HUES48 (cell line): ENCODE measurements at regions not wholly inside any gene's neighbourhood (a gene's known extent, or its start where the extent isn't known, plus 50 kb on each side); places are given as distances from the start of the nearest gene placed in this dataset.

Experiments used
- H3K27ac ChIP-seq: one replicate; pipeline ENCODE4 v1.7.0; 2013; ENCODE audit warnings: low read depth, low read length, inconsistent platforms
- H3K27me3 ChIP-seq: 2 replicates; pipeline ENCODE4 v1.6.1; 2013; ENCODE audit warnings: mild to moderate bottlenecking, low read length; ENCODE audit not compliant: control insufficient read depth, insufficient read depth
- H3K36me3 ChIP-seq: 2 replicates; pipeline ENCODE4 v1.6.1; 2013; ENCODE audit warnings: low read length; ENCODE audit not compliant: control insufficient read depth, insufficient read depth
- H3K4me1 ChIP-seq: 2 replicates; pipeline ENCODE4 v1.6.1; 2013; ENCODE audit warnings: mild to moderate bottlenecking, low read length; ENCODE audit not compliant: control insufficient read depth, insufficient read depth
- H3K4me3 ChIP-seq: 2 replicates; pipeline ENCODE4 v1.5.1; 2013; ENCODE audit warnings: mild to moderate bottlenecking, low read depth, low read length
- H3K9ac ChIP-seq: 2 replicates; pipeline ENCODE4 v1.6.1; 2013; ENCODE audit warnings: mild to moderate bottlenecking, low read depth, low read length, moderate library complexity
- H3K9me3 ChIP-seq: 2 replicates; pipeline ENCODE4 v1.6.1; 2013; ENCODE audit warnings: low read length; ENCODE audit not compliant: control insufficient read depth, insufficient read depth

DNA sequence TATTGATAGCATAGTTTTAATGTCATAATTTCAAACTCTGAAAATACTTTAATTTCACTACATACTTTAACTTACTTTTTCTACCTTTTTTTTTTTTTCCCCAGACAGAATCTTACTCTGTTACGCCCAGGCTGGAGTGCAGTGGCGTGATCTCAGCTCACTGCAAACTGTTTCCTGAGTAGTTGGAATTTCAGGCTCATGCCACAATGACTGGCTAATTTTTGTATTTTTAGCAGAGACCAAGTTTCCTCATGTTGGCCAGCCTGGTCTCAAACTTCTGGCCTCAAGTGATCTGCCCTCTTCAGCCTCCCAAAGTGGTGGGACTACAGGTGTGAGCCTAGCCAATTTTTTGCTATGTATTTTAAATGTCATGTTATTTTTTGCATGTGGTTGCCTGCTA is 741.6 kb downstream of the TRAM1L1 start:
- H3K9ac ChIP-seq: no peak overlapping the region
- H3K27ac ChIP-seq: no peak overlapping the region
- H3K9me3 ChIP-seq: no peaks in the 10 kb centered on the region
- H3K4me1 ChIP-seq: no peaks in the 10 kb centered on the region
- no peaks in the 10 kb centered on the region for H3K27me3 ChIP-seq
- no peaks in the 10 kb centered on the region for H3K36me3 ChIP-seq
- H3K4me3 ChIP-seq: no peak overlapping the region

DNA sequence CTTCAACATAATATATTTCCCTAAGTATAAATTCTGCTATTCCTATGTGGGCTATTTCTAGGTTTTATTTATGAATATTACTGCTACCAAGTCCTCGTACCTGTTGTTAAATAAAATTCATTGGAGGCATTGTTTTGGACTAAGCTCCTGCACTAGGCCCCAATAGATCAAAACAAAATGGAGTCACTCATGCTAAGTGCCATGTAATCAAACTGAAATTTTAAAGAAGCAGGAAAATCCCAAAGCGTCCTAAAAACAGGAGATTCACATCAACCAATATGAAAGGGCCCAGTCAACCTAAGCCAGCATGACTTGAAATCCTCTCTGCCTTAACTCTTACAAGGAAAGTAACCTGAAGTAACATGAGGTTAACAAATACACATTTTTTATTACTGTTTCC is 743.2 kb downstream of the TRAM1L1 start:
- Histone ChIP-seq H3K4me1 (no peaks in the 10 kb centered on the region), H3K9me3 (no peaks in the 10 kb centered on the region), H3K9ac (no peak overlapping the region), H3K4me3 (no peak overlapping the region), H3K27me3 (no peaks in the 10 kb centered on the region), H3K36me3 (no peaks in the 10 kb centered on the region), H3K27ac (no peak overlapping the region)

DNA sequence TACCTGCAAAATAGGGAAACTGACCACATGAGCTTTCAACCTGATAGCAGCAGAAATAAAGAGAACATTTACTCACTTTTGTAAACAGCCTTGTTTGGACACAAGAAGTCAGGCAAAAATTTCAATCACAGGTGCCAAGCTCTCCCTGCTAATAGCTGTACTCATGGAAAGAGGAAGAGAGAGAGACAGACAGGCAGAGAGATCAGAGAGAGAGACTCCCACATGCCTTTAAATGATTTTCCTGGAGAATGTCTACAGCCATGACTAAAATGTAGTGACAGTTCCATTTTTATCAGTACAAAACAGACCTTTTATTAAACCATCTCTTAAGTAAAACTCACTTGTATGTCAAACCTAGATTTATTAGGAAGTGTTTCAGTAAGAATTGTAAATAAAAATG is 752.9 kb downstream of the TRAM1L1 start:
- no peaks in the 10 kb centered on the region for H3K9me3 ChIP-seq
- H3K4me3 ChIP-seq: no peak overlapping the region
- no peak overlapping the region for H3K9ac ChIP-seq
- H3K4me1 ChIP-seq: no peaks in the 10 kb centered on the region
- no peaks in the 10 kb centered on the region for H3K27me3 ChIP-seq
- H3K36me3 ChIP-seq: no peaks in the 10 kb centered on the region
- H3K27ac ChIP-seq: no peak overlapping the region

DNA sequence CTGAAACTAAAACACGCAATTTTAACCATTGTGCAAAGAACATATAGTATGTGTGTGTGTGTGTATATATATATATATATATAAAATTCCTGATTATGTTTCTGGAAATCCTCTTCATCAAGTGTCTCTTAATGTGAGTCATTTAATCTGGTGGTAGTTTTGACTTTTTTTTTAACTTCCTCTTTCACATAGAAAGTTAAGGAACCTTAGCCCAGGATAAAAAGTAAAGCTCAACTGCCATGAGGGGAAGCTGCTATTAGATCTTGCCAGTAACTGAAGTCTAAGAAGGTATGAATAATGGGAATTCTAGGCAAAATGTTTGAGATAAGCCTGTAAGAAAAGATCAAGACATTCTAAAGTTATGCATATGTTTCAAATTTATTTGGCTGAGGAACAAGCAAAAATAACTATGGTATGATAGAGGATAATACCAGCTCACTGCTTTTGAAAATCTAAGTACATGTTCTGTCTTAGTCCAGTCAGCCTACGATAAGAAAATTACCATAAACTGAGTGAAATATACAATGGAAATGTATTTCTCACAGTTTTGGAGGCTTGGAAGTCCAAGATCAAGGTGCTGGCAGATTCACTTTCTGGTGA is 757.0 kb downstream of the TRAM1L1 start:
- no peaks in the 10 kb centered on the region for H3K36me3 ChIP-seq
- H3K27me3 ChIP-seq: no peaks in the 10 kb centered on the region
- no peak overlapping the region for H3K27ac ChIP-seq
- H3K9ac ChIP-seq: no peak overlapping the region
- H3K9me3 ChIP-seq: no peaks in the 10 kb centered on the region
- H3K4me1 ChIP-seq: no peaks in the 10 kb centered on the region
- H3K4me3 ChIP-seq: no peak overlapping the region

DNA sequence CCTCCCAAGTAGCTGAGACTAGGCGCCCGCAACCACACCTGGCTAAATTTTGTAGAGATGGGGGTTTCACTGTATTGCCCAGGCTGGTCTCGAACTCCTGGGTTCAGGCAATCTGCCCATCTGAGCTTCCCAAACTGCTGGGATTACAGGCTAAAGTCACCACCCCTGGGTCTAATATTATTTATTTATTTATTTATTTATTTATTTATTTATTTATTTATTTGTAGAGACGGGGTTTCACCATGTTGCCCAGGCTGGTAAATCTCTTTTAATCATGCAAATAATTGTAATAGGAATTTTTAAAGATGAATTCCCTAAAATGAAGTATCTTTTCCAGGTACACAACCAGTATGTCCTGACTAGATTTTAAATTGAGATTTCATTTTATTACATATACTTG is 761.8 kb downstream of the TRAM1L1 start:
- Histone ChIP-seq H3K27me3 (no peaks in the 10 kb centered on the region), H3K27ac (no peak overlapping the region), H3K9me3 (no peaks in the 10 kb centered on the region), H3K4me1 (no peaks in the 10 kb centered on the region), H3K9ac (no peak overlapping the region), H3K4me3 (no peak overlapping the region), H3K36me3 (no peaks in the 10 kb centered on the region)

DNA sequence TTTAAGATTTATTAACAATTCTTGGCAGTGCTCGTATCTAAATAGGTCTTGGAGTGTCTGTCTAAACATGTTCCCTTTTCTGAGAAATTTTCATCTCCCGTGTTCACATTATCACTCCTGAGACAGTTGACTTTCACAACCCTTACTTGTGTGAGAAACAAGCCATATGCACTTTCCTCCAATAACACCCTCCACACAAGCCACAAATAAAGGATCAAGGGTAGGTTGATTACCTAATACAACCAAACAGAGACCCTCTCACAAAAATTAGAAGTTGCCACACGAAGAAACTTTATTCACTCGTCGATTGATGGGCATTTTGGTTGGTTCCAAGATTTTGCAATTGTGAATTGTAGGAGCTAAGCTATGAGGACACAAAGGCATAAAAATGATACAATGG is 763.9 kb downstream of the TRAM1L1 start:
- no peaks in the 10 kb centered on the region for H3K27me3 ChIP-seq
- H3K4me1 ChIP-seq: no peaks in the 10 kb centered on the region

DNA sequence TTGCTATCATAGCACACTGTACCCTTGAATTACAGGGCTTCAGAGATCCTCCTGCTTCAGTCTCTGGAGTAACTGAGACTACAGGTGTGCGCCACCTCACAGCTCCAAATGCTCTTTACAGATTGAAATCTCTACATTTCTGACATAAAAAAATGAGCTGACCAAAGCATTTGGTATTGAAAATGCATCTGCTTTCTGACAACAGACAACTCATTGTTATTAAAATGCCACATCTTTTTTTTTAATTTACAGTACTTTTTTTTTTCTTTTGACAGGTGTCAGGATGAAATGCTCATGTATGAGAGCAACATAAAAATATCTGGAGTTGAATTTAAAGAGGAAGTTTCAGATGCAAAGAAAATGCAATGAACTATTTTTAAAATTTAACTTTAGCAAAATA is 764.5 kb downstream of the TRAM1L1 start:
- H3K27me3 ChIP-seq: no peaks in the 10 kb centered on the region
- no peak overlapping the region for H3K9ac ChIP-seq
- H3K36me3 ChIP-seq: no peaks in the 10 kb centered on the region
- no peak overlapping the region for H3K27ac ChIP-seq
- H3K4me1 ChIP-seq: no peaks in the 10 kb centered on the region
- H3K9me3 ChIP-seq: no peaks in the 10 kb centered on the region
- no peak overlapping the region for H3K4me3 ChIP-seq

More for the DNA sequence above, 763.9 kb downstream of the TRAM1L1 start:
- Histone ChIP-seq H3K9me3 (no peaks in the 10 kb centered on the region), H3K9ac (no peak overlapping the region), H3K4me3 (no peak overlapping the region), H3K27ac (no peak overlapping the region), H3K36me3 (no peaks in the 10 kb centered on the region)

DNA sequence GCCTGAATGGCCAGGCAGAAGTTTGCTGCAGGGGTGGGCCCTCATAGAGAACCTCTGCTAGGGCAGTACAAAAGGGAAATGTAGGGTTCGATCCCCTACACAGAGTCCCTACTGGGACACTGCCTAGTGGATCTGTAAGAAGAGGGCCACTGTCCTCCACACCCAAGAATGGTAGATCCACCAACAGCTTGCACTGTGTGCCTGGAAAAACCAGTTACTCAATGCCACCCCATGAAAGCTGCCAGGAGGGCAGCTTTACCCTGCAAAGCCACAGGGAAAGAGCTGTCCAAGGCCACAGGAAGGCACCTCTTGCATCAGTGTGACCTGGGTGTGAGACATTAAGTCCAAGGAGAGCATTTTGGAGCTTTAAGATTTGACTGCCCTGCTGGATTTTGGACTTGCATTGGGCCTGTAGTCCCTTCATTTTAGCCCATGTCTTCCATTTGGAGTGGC is 781.6 kb downstream of the TRAM1L1 start:
- H3K9ac ChIP-seq: no peak overlapping the region
- H3K27me3 ChIP-seq: no peaks in the 10 kb centered on the region
- no peak overlapping the region for H3K27ac ChIP-seq
- H3K9me3 ChIP-seq: no peaks in the 10 kb centered on the region
- H3K4me3 ChIP-seq: no peak overlapping the region
- H3K36me3 ChIP-seq: no peaks in the 10 kb centered on the region
- H3K4me1 ChIP-seq: no peaks in the 10 kb centered on the region

DNA sequence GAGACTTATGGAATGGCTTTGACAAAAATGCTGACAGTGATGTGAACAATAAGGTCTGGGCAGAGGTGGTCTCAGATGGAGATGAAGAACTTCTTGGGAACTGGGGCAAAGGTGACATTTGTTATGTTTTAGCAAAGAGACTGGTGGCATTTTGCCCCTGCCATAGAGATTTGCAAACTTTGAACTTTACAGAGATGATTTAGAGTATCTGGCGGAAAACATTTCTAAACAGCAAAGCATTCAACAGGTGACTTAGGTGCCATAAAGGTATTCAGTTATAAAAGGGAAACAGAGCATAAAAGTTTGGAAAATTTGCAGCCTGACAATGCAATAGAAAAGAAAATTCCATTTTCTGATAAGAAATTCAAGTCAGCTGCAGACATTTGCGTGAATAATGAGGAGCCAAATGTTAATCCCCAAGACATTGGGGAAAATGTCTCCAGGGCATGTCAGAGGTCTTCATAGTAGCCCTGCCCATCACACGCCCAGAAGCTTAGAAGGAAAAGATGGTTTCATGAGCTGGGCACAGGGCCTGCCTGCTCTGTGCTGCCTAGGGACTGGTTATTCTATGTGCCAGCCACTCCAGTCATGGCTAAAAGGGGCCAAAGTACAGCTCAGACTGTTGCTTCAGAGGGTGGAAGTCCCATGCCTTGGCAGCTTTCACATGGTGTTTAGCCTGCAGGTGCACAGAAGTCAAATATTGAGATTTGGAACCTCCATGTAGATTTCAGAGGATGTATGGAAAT is 782.2 kb downstream of the TRAM1L1 start:
- no peaks in the 10 kb centered on the region for H3K9me3 ChIP-seq

DNA sequence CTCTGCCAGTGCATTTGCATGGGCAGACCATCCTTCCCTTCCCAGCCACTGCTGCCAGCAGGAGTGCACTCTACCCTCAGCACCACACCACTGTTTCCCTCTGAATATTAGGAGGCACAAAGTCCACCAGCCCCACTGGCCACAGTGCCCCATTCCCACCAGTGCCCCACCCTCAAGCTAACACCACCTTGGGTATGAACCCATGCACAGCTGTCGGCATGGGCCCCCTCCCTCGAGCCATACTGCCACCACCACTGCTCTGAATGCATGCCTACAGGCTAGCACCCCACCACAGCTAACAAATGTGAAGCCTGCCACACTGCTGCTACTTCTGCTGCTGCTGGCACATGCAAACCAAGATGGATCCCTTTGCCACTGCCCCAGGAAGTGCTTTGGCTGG is 810.4 kb downstream of the TRAM1L1 start:
- Histone ChIP-seq H3K4me3 (no peak overlapping the region), H3K9ac (no peak overlapping the region), H3K27me3 (no peaks in the 10 kb centered on the region), H3K36me3 (no peaks in the 10 kb centered on the region), H3K27ac (no peak overlapping the region), H3K9me3 (no peaks in the 10 kb centered on the region), H3K4me1 (no peaks in the 10 kb centered on the region)

More for the DNA sequence above, 782.2 kb downstream of the TRAM1L1 start:
- Histone ChIP-seq H3K36me3 (no peaks in the 10 kb centered on the region), H3K4me1 (no peaks in the 10 kb centered on the region), H3K27ac (no peak overlapping the region), H3K27me3 (no peaks in the 10 kb centered on the region), H3K9ac (no peak overlapping the region), H3K4me3 (no peak overlapping the region)

DNA sequence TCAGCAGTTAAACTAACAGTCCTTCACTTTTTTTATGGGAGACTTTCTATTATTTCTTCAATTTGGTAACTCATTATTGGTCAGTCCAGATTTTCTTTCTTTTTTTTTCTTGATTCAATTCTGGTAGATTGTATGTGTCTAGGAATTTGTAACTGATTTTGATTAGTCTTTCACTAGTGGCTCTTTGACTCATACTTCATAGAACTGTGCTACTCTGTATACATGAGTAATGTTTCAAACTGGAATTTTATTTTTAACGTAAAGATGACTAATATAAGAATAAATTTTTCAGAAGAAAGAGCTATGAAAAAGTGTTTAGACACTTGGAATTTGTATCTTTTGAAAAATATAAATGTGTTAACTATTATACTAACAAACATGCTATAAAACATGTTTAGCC is 813.0 kb downstream of the TRAM1L1 start:
- H3K4me3 ChIP-seq: no peak overlapping the region
- no peaks in the 10 kb centered on the region for H3K27me3 ChIP-seq
- no peak overlapping the region for H3K9ac ChIP-seq
- no peaks in the 10 kb centered on the region for H3K4me1 ChIP-seq
- no peaks in the 10 kb centered on the region for H3K36me3 ChIP-seq
- H3K27ac ChIP-seq: no peak overlapping the region
- no peaks in the 10 kb centered on the region for H3K9me3 ChIP-seq
